Esophagus muscularis mucosa (tissue), 4 donors: ENCODE measurements at regions not wholly inside any gene's neighbourhood (a gene's known extent, or its start where the extent isn't known, plus 50 kb on each side); places are given as distances from the start of the nearest gene placed in this dataset.

Experiments
- DNase-seq: peaks from one replicate; pipeline ENCODE4 v3.0.0-alpha.2; 2017; ENCODE audit errors: extremely low spot score
- H3K27ac ChIP-seq, 4 donors: fragments of 200-600 bp; sonication (generic); replicated peaks in 1 of 4; 1 replicate in 3 of 4; 2 replicates in 1 of 4; pipeline ENCODE4 v1.5.1; 2016 to 2019; ENCODE audit warnings: mild to moderate bottlenecking in 1 of 4
- H3K27me3 ChIP-seq, 4 donors: fragments of 200-600 bp; sonication (generic); one replicate each; pipeline versions ENCODE4 v1.5.1 to v1.6.0; 2016 to 2019
- H3K36me3 ChIP-seq, 4 donors: fragments of 200-600 bp; sonication (generic); one replicate each; pipeline ENCODE4 v1.5.1; 2016 to 2019
- H3K4me1 ChIP-seq, 4 donors: fragments of 200-600 bp; sonication (generic); one replicate each; pipeline ENCODE4 v1.5.1; 2016 to 2019
- H3K4me3 ChIP-seq, 4 donors: fragments of 200-600 bp; sonication (generic); 1 replicate in 2 of 4; 2 replicates in 2 of 4; pipeline ENCODE4 v1.5.1; 2016 to 2019; ENCODE audit warnings: mild to moderate bottlenecking in 4 of 4, moderate library complexity in 1 of 4
- H3K9me3 ChIP-seq, 4 donors: fragments of 200-600 bp; sonication (generic); 1 replicate in 3 of 4; 2 replicates in 1 of 4; pipeline ENCODE4 v1.5.1; 2016 to 2019
- EP300 ChIP-seq: sonication (generic); formaldehyde crosslinking; IDR thresholded peaks from one replicate; pipeline ENCODE4 v1.6.1; 2017; ENCODE audit warnings: antibody characterized with exemption
- POLR2A ChIP-seq: fragments of 450-650 bp; IDR thresholded peaks from one replicate; pipeline ENCODE4 v1.6.1; 2017; ENCODE audit warnings: antibody characterized with exemption, moderate library complexity, mild to moderate bottlenecking, low read depth
- POLR2AphosphoS5 ChIP-seq, 2 donors: sonication (generic); formaldehyde crosslinking; IDR thresholded peaks; one replicate each; pipeline ENCODE4 v1.6.1; 2017; ENCODE audit warnings: antibody characterized with exemption in 2 of 2
- WGBS: methylation state at CpG from one replicate; pipeline ENCODE4 v1.1.5; 2018; 5-methylcytosine and 5-hydroxymethylcytosine counted together
- intact Hi-C: fragments of 100-400 bp; cut with DNase I; formaldehyde crosslinking; loops from one replicate; pipeline ENCODE4 v1.15.1; 2023
- TF ChIP-seq, protein P1 (sequence below), 3 experiments: fragments of 200-600 bp in 2 of 3; fragments of 450-650 bp in 1 of 3; sonication (generic) in 2 of 3; IDR thresholded peaks; one replicate each; pipeline ENCODE4 v1.5.1; 2017 to 2019; ENCODE audit warnings: antibody characterized with exemption in 3 of 3, mild to moderate bottlenecking in 2 of 3, moderate library complexity in 1 of 3

DNA sequence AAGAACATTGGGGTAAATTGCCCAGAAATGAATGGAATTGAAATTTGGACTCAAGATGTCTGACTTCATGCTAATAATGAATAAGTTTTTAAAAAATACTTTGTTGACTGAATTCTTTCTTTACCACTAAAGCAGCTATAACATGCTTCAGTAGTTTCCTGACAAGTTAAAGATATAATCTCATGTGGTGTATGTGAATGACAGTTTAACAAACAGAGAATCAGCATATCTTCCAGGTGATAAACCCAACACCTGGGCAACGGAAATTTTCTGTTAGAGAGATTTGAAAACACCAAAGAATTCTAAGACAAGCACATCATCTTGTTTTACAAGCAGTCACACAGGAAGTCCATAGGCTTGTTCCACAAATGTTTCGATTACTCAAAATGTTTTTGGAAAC lies 372.6 kb upstream of the VRK2 start:
- intact Hi-C loops = no loop called here
- Histone ChIP-seq H3K4me3 (no peak overlapping the region), H3K27me3 (no peaks in the 10 kb centered on the region), H3K27ac (no peak overlapping the region), H3K4me1 (no peaks in the 10 kb centered on the region), H3K36me3 (no peaks in the 10 kb centered on the region), H3K9me3 (no peaks in the 10 kb centered on the region)
- TF ChIP-seq EP300 = no peak
- TF ChIP-seq POLR2AphosphoS5 (IDR thresholded peaks at IDR 0.05) = no peak
- TF ChIP-seq, protein P1, sequence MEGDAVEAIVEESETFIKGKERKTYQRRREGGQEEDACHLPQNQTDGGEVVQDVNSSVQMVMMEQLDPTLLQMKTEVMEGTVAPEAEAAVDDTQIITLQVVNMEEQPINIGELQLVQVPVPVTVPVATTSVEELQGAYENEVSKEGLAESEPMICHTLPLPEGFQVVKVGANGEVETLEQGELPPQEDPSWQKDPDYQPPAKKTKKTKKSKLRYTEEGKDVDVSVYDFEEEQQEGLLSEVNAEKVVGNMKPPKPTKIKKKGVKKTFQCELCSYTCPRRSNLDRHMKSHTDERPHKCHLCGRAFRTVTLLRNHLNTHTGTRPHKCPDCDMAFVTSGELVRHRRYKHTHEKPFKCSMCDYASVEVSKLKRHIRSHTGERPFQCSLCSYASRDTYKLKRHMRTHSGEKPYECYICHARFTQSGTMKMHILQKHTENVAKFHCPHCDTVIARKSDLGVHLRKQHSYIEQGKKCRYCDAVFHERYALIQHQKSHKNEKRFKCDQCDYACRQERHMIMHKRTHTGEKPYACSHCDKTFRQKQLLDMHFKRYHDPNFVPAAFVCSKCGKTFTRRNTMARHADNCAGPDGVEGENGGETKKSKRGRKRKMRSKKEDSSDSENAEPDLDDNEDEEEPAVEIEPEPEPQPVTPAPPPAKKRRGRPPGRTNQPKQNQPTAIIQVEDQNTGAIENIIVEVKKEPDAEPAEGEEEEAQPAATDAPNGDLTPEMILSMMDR (IDR thresholded peaks at IDR 0.05) = no peak
- TF ChIP-seq POLR2A = no peak
- DNase-seq = no peak
- WGBS = 62% methylated on average over 2 of the region's 2 CpGs

DNA sequence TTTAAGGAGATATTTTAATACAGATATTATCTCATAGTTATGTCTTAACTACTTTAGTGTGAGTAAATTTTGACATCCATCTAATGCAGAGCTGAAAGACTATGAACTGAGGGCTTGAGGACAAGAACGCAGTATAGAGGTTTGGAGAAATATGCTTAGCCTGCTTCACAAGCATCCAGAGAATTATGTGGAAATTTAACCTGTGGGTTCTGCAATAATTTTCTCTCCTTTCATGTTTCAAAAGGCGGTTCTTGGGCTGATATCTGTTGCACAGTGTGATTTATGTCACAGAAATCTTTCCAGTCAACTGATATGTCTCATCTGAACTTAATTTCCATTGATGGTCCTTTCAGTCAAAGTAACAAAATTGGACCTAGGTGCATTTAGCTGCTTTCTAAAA lies 371.9 kb upstream of the VRK2 start:
- Histone ChIP-seq H3K27me3 (no peaks in the 10 kb centered on the region), H3K36me3 (no peaks in the 10 kb centered on the region), H3K27ac (no peak overlapping the region), H3K9me3 (no peaks in the 10 kb centered on the region), H3K4me3 (no peak overlapping the region), H3K4me1 (no peaks in the 10 kb centered on the region)
- intact Hi-C loops = no loop called here
- WGBS = 66% methylated on average over 2 of the region's 2 CpGs
- no peak for TF ChIP-seq POLR2A
- no peak for TF ChIP-seq POLR2AphosphoS5 (IDR thresholded peaks at IDR 0.05)
- no peak for TF ChIP-seq EP300
- TF ChIP-seq, protein P1 (IDR thresholded peaks at IDR 0.05) = no peak
- no peak for DNase-seq

DNA sequence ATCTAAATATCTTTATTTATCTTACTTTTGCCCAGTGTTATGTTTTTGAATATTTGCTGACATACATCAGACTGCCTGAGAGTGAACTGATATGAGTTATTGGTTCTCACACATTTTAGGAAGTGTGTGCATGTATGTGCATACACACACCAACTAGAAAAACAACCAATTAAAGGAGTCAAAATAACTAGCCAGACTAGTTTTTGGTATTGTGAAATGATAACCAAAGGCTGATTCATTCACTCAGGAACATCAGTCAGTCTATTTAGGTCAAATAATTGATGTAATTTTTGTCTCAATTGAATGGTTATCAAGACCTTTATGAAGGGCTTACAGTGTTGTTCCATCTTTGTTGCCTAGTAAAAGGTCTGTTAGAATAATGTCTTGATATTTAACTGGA lies 369.3 kb upstream of the VRK2 start:
- TF ChIP-seq EP300 = no peak
- TF ChIP-seq, protein P1 (IDR thresholded peaks at IDR 0.05) = no peak
- no peak for TF ChIP-seq POLR2AphosphoS5 (IDR thresholded peaks at IDR 0.05)
- no peak for TF ChIP-seq POLR2A
- no peak overlapping the region for H3K27ac ChIP-seq
- no peaks in the 10 kb centered on the region for H3K4me1 ChIP-seq

DNA sequence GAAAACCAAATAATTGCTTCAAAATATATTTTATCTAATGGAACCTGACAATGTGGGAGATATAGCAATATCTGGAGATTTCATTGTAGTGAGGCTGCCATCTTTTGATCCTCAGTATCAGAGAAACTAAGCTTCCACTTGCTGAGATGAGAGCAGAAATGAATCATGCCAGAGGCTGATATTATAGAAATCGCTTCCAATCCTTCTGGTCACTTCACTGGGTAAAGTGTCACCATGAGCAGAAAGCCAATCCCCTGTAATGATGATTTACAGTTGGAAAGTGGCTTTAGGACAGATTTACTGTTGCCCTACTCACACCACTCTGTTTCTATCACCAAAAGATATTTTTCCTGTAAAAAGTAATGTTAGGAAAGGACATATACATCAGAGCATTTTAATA lies 365.0 kb upstream of the VRK2 start:
- Histone ChIP-seq H3K4me1 (no peaks in the 10 kb centered on the region), H3K36me3 (no peaks in the 10 kb centered on the region), H3K27ac (no peak overlapping the region), H3K9me3 (no peaks in the 10 kb centered on the region), H3K27me3 (no peaks in the 10 kb centered on the region), H3K4me3 (no peak overlapping the region)
- intact Hi-C loops = no loop called here
- DNase-seq = no peak
- 76% methylated on average over 1 of the region's 1 CpG for WGBS
- TF ChIP-seq EP300 (no peak), POLR2A (no peak), POLR2AphosphoS5 (IDR thresholded peaks at IDR 0.05) (no peak)
- TF ChIP-seq, protein P1 (IDR thresholded peaks at IDR 0.05) = no peak

More for the DNA sequence above, 369.3 kb upstream of the VRK2 start:
- H3K27me3 ChIP-seq = no peaks in the 10 kb centered on the region
- no peak overlapping the region for H3K4me3 ChIP-seq
- no peaks in the 10 kb centered on the region for H3K9me3 ChIP-seq
- no peaks in the 10 kb centered on the region for H3K36me3 ChIP-seq
- DNase-seq = no peak
- intact Hi-C loops = no loop called here

DNA sequence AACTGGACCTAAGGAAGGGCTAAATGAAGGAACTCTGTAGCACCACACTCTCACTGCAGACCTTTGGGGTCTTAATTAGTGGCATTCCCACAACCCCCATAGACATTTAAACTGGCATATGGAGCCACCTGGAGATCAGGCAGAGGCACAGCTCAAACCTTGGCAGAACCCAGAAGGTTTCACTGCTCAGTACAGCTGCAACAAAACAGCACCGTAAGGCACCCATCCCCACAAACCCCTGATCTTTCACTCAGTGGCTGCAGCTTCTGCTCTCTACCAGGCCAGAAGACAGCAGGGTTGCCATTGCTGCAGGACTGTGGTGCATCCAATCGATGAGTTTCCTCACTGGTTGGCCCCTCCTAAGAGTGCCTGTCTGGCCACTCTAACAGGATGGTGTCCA lies 361.6 kb upstream of the VRK2 start:
- no peaks in the 10 kb centered on the region for H3K27me3 ChIP-seq
- intact Hi-C loops = no loop called here
- WGBS = no CpG with 5 or more reads among the region's 2 CpGs

More for the DNA sequence above, 361.6 kb upstream of the VRK2 start:
- Histone ChIP-seq H3K4me1 (no peaks in the 10 kb centered on the region), H3K36me3 (no peaks in the 10 kb centered on the region), H3K27ac (no peak overlapping the region), H3K9me3 (peaks cover 0 to 9% (median 5%) of the 10 kb centered on the region in 4 donors), H3K4me3 (no peak overlapping the region)
- TF ChIP-seq POLR2A (no peak), POLR2AphosphoS5 (IDR thresholded peaks at IDR 0.05) (no peak), EP300 (no peak)
- TF ChIP-seq, protein P1 (IDR thresholded peaks at IDR 0.05) = no peak
- DNase-seq = no peak
